Bronchial epithelial cell (primary cell): ENCODE measurements at regions not wholly inside any gene's neighbourhood (a gene's known extent, or its start where the extent isn't known, plus 50 kb on each side); places are given as distances from the start of the nearest gene placed in this dataset.

ENCODE experiments used
- DNase-seq: peaks from one replicate; pipeline ENCODE4 v3.0.0-alpha.2; 2010; ENCODE audit warnings: low read depth
- FAIRE-seq: peaks from 2 replicates; lab custom pipeline; 2011; peaks lifted over from hg19 to GRCh38; lab: Jason Lieb, UNC
- H3K27me3 ChIP-seq: 2 replicates; pipeline ENCODE4 v1.5.1; 2011; ENCODE audit warnings: low read length; ENCODE audit not compliant: control insufficient read depth, insufficient read depth
- H3K36me3 ChIP-seq: 2 replicates; pipeline ENCODE4 v1.5.1; 2011; ENCODE audit warnings: low read length; ENCODE audit not compliant: control insufficient read depth, insufficient read depth
- H3K4me3 ChIP-seq: 2 replicates; pipeline ENCODE4 v1.5.1; 2011; ENCODE audit warnings: mild to moderate bottlenecking, low read depth, low read length, control low read depth
- TF ChIP-seq, protein P1 (sequence below): IDR thresholded peaks from 2 replicates; pipeline ENCODE4 v1.5.1; 2011; ENCODE audit warnings: mild to moderate bottlenecking, moderate library complexity, low read length, control low read depth, inconsistent platforms; ENCODE audit not compliant: insufficient read depth, severe bottlenecking

- TF ChIP-seq, protein P1, sequence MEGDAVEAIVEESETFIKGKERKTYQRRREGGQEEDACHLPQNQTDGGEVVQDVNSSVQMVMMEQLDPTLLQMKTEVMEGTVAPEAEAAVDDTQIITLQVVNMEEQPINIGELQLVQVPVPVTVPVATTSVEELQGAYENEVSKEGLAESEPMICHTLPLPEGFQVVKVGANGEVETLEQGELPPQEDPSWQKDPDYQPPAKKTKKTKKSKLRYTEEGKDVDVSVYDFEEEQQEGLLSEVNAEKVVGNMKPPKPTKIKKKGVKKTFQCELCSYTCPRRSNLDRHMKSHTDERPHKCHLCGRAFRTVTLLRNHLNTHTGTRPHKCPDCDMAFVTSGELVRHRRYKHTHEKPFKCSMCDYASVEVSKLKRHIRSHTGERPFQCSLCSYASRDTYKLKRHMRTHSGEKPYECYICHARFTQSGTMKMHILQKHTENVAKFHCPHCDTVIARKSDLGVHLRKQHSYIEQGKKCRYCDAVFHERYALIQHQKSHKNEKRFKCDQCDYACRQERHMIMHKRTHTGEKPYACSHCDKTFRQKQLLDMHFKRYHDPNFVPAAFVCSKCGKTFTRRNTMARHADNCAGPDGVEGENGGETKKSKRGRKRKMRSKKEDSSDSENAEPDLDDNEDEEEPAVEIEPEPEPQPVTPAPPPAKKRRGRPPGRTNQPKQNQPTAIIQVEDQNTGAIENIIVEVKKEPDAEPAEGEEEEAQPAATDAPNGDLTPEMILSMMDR = peak; percentile 28
- DNase-seq = peak; percentile 87
- Histone ChIP-seq H3K27me3 (no peaks in the 10 kb centered on the region), H3K36me3 (no peaks in the 10 kb centered on the region), H3K4me3 (peak overlapping the region; percentile 89)
- FAIRE-seq = no peak
These were observed 135.2 kb upstream of the KCTD7 start for GRCh38 chr7:66493235-66494205.

DNA sequence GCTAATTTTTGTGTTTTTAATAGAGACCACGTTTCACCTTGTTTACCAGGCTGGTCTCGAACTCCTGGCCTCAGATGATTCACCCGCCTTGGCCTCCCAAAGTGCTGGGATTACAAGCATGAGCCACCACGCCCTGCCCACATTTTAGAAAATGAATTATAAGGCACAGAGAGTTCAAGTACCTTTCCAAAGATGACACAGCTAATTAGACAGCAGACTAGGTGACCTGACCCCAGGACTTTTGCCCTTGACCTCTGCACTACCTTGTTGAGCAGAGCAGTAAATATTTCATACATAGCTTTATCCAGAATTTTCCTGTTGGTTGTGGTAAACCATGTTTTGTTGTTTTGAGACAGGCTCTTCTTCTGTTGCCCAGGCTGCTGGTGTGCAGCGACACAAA is 131.3 kb upstream of the KCTD7 start:
- FAIRE-seq = no peak
- no peak overlapping the region for H3K4me3 ChIP-seq

DNA sequence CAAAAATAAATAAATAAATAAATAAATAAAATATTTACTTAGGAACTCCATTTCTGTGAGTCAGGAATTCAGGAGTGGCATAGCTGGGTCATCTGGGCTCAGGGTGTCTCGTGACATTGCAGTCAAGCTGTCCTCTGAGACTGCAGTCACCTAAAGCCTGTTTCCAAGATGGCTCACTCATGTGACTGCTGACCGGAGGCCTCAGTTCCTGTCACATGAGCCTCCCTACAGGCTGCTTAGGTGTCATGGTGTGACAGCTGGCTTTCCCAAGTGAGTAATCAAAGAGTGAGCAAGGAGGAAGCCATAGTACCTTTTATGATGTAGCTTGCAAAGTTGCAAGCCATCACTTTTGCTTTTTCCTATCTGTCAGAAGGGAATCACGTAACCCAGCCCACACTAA is 128.6 kb upstream of the KCTD7 start:
- TF ChIP-seq, protein P1 = no peak
- FAIRE-seq = no peak

More for the DNA sequence above, 131.3 kb upstream of the KCTD7 start:
- Histone ChIP-seq H3K27me3 (no peaks in the 10 kb centered on the region), H3K36me3 (no peaks in the 10 kb centered on the region)
- DNase-seq = no peak
- TF ChIP-seq, protein P1 = no peak

GRCh38 chr7:66502230-66503035 is 126.2 kb upstream of the KCTD7 start:
- Histone ChIP-seq H3K36me3 (no peaks in the 10 kb centered on the region), H3K27me3 (peaks cover 4% of the 10 kb centered on the region), H3K4me3 (no peak overlapping the region)
- DNase-seq (no peak), FAIRE-seq (no peak)
- TF ChIP-seq, protein P1 = no peak

More for the DNA sequence above, 128.6 kb upstream of the KCTD7 start:
- Histone ChIP-seq H3K4me3 (no peak overlapping the region), H3K36me3 (no peaks in the 10 kb centered on the region), H3K27me3 (no peaks in the 10 kb centered on the region)
- peak; percentile 30 for DNase-seq

DNA sequence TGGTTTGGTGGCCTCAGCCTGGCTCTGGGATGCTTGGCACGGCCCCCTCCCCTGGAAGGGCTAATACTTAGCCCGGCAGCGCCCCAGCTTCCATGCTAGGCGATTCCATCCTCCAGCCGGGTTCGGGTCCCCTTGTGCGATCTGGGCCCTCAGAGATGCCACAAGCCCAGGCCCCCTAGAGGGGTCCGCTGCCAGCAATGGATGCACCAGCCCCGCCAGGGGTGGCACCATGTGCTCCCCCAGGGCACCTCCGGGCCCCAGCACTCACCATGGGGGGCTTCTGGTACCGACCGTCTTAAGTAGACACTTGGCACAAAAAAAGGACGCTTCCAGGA is 125.7 kb upstream of the KCTD7 start:
- H3K36me3 ChIP-seq = no peaks in the 10 kb centered on the region
- FAIRE-seq (no peak), DNase-seq (no peak)
- TF ChIP-seq, protein P1 = no peak
- peaks cover 4% of the 10 kb centered on the region for H3K27me3 ChIP-seq
- H3K4me3 ChIP-seq = no peak overlapping the region
